Right renal cortex interstitium (tissue), 3 donors: ENCODE measurements at regions not wholly inside any gene's neighbourhood (a gene's known extent, or its start where the extent isn't known, plus 50 kb on each side); places are given as distances from the start of the nearest gene placed in this dataset.
"Not testable (repeated sequence)": the region's sequence is repeated elsewhere in the genome, so short reads cannot be mapped to it uniquely, and the experiment has no call there.

Source experiments
- DNase-seq, 3 donors: peaks; one replicate each; pipeline ENCODE4 v3.0.0-alpha.2; 2013; ENCODE audit warnings: low read depth in 3 of 3, low spot score in 2 of 3

GRCh38 chr13:56314765-56315164 is 826.0 kb upstream of the PRR20A start:
- DNase-seq = no peak

DNA sequence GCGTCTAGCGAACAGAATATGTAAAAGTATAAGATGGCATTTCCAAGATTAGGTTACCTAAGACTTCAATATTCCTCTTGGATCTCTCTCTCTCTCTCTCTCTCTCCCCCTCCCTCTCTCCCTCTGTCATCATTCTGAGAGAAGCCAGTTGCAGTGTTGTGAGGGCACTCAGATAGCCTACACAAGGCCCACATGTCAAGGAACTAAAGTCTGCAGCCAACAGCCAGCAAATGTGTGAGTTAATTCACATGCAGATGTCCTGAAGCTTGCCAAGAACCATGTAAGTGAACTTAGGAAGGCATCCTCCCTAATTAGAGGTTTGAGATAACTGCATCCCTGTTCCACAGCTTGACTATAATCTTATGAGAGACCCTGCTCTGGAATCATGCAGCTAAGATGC is 822.9 kb upstream of the PRR20A start:
- no peak for DNase-seq

DNA sequence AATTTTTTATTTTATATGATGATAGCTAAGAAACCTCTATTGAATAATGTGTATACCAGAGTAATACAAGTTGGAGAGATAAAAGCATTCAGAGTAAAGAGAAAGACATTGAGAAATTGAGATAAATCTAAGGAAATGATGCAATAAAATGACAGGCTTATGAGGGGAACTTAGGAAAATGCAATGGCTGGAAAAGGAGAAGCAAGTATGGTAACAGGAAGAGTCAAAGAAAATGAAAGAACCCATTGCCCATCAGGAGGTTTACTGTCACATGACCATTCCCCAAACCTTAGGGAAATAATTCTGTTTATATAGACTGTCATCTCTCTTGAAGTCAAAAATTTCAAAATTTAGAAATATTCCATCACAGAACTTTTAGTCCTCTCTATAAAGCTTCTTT is 808.0 kb upstream of the PRR20A start:
- DNase-seq = no peak

DNA sequence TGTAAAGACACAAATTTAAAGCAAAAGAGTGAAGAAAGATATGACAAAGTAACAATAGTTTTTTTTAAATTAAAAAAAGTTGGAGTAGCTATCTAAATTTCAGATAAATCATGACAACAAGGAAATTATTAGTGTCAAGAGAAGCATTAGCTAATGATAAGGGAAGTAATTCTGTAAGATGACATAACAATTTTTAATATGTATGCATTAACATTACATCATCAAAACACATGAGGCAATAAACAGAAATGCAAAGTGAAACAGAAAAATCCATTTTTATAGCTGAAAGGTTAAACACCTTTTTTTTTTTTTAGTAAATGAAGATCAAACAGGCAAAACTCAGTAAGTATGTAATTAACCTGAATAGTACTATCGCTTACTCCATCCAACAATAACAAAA is 804.9 kb upstream of the PRR20A start:
- DNase-seq = no peak

- no peak for DNase-seq
Observed at GRCh38 chr13:56338421-56338820, 802.3 kb upstream of the PRR20A start.

DNA sequence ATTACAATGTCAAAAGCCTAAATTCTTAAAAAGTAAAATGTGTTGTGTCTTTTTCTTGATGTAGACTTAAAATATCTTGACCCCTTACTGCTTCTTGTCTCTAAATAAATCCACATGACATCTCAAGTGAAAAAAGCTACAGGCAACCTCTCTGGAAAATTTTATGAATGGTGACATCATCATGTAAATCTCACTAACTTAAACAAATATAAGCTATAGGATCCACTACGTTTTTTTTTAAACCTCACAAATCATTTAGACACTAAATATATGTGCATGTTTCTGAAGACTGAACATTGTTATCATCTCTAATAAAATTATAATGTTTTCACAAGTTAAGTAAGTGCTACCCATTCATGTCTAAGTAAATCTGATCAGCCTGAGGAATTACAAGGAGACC is 793.7 kb upstream of the PRR20A start:
- DNase-seq = no peak

DNA sequence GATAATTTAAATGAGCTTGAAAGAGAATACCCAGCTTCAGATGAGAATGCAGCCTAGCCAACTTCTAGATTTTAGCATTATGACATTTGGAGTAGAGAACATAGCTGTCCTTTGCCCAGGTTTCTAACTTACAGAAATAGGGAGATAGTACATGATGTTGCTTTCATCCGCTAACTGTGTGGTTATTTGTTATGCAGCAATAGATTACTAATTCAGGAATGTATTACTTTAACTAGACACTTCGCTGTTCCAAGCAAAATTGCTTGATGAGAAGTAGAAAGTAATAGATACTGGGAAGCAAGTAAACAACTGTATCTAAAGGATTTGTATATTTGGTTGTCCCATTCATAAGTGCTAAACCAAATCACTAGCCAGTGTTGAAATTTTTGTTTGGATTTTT is 790.9 kb upstream of the PRR20A start:
- DNase-seq = no peak

- DNase-seq = no peak
Observed at GRCh38 chr13:56351041-56351440, 789.7 kb upstream of the PRR20A start.

- no peak for DNase-seq
Observed at GRCh38 chr13:56352361-56352760, 788.4 kb upstream of the PRR20A start.

DNA sequence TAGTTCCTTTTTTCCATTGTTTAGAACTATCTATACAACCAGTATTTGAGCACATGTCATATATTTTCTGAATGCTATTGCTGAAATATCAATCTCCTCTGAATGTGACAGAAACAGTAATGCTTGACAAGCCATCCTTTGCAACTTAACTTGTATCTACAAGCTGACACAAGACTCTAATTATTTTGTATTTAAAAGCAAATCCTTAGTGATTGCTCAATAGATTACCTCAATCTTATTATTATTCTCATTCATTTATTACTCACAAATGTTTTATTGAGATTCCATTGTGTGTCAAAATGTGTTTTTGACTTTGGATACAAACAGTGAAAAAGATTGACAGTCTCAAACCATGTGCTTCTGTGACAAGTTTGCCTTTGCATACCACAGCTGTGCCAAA is 787.8 kb upstream of the PRR20A start:
- DNase-seq = no peak

DNA sequence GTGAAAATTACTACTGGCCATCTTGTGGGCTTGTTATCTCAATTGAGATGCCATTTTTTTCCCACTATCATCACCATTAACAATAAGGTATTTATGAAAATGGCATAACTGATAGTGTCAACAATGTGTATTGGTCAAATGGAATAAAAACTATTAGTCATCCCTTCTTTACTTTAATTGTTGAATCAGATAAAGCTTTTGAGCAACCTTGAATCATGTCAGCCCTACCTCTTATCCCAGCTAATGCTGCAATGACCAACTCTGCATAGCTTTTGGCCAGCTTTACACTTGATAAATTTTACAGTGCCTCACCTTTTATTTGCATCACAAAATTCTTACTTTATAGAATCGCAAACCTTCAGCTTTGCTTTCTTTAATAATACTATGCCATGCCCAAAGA is 784.0 kb upstream of the PRR20A start:
- DNase-seq = no peak

- DNase-seq = no peak
Observed at GRCh38 chr13:56378566-56378965, 762.2 kb upstream of the PRR20A start.

DNA sequence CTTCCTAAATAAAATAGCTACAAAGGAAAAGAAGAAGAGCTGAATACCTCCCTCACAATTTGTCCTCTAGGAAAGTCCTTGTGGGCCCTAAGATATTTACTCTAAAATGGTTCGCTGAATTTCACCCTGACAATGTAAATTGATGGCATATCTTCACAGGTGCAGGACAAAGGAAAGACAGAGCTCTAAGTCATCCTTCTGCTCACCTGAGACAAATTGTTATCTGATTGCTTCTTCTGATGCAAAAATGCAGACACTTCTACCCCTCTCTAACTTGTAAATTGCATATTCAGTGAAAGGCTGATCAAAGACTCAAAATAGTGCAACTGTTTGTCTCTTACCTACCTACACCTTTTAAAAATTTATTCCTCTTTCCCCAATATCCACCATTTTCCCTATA is 747.2 kb upstream of the PRR20A start:
- DNase-seq = no peak

- no peak for DNase-seq
Observed at GRCh38 chr13:56396318-56396717, 744.4 kb upstream of the PRR20A start.

GRCh38 chr13:56400774-56401173 is 739.9 kb upstream of the PRR20A start:
- no peak for DNase-seq

DNA sequence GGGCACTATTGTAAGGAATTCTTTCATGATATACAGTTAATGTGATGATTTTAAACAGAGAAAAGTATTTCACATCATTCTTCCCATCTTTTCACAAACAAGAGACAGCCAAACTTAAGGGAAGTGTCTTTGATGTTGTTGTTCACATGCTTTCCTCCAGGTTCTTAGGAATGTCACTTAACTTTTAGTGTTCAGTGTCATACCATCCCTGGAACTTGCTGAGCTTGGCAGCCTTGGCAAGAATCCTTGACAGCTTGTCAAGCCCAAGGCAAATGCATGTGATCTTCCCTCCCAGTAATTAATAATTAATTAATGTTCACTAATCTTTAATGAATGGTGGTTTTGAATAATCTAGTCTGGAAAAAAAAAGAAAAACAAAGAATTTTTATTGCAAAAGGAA is 727.9 kb upstream of the PRR20A start:
- DNase-seq = no peak

- no peak for DNase-seq
Observed at GRCh38 chr13:56424246-56424645, 716.5 kb upstream of the PRR20A start.

DNA sequence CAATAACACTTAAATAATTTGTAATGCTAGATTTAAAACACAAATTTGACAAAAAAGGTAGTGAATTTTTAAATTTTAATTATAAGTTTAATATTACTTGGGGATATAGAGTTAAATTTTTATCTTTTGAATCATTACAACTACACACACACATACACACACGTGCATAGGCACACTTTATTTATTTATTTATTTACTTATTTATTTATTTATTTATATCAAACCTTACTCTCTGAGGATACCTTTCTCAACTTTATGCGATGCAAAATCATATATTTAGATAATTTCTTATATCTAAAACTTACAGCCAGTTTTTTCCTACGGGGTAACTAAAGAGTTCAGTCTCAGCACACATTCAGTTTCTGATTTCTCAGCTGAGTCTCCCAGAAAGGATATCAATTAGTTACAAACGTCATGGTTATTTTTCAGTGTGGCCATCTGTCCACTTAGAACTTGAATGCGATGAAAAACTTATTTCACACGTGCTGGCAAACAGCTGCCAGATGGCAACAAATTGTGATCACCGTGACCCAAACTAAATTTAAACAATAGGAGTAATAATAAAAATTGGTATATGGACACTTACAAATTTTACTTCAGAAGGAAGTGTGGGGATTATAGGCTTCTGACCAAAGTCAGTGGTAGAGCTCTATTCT is 683.1 kb upstream of the PRR20A start:
- DNase-seq = no peak

DNA sequence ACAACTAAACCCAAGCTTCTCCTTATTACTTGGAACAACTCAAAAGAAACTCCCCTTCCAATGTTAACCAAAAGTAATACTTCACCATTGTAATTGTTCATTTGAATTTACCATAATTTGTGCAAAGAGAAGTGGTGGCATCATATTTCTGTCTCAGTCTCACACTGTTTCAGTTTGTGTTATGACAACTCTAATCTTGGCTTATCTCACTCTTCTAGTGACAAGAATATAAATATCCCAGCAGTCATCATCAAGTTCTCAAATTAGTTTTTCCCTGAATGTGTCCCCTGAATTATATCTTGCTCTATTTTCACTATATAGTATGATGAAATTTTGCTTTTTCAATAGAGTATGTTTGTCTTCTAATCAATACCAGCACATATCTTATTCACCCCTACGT is 681.4 kb upstream of the PRR20A start:
- no peak for DNase-seq

DNA sequence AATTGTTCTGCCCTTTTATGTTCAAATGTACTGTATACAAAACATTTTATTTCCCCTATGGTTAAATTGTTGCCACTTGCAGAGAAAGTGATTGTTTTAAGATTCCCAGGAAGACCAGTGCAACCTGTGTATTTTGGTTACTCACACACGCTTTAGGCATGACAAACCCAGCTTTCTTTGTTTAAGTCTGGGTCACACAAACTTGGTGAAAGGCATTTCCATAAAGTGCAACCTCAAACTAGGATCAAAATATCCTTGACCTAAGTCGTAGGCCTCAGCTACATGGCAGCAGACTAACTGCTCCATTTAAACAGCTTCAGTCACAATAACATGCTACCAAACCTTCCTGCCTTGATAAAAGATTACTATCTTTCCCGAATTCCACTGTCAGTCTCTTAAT is 639.0 kb upstream of the PRR20A start:
- DNase-seq = no peak

GRCh38 chr13:56510836-56511235 is 629.9 kb upstream of the PRR20A start:
- no peak for DNase-seq

GRCh38 chr13:56512336-56512735 is 628.4 kb upstream of the PRR20A start:
- DNase-seq = not testable (repeated sequence)

DNA sequence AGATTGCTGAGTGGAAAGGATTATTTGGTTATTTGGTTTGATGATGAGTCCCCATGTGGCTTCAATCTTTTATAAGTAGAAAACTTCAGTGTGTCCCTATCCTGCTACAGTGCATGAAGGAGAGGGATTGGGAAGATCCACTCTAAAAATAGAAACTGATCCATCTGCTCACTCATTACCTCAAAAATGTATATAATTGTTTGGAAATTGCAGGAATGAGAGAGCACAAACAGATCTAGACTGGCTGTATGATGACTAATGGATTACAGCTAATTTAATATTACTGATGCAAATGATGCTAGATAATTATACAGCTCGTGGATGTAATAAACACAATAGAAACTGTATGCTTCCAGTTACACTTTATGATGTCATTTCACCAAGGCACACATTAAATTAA is 625.3 kb upstream of the PRR20A start:
- DNase-seq = no peak
